ENCODE measurements at regions not wholly inside any gene's neighbourhood (a gene's known extent, or its start where the extent isn't known, plus 50 kb on each side); places are given as distances from the start of the nearest gene placed in this dataset.

GRCh38 chr4:184941671-184942418 lies 76.4 kb upstream of the HELT start:
- DNase-seq (ENCODE audit: low spot score) (no peak), ATAC-seq (no peak)

- DNase-seq (ENCODE audit: low spot score), result no peak
- no peak for ATAC-seq
These were observed 75.6 kb upstream of the HELT start for GRCh38 chr4:184942444-184943425.

- no peak for DNase-seq (ENCODE audit: low spot score)
- peak; percentile 35 for ATAC-seq
These were observed 69.3 kb upstream of the HELT start for GRCh38 chr4:184949020-184949419.

GRCh38 chr4:184950117-184950830 lies 68.0 kb upstream of the HELT start:
- ATAC-seq, result peak; percentile 82

GRCh38 chr4:184950926-184951325 lies 67.4 kb upstream of the HELT start:
- DNase-seq (ENCODE audit: low spot score) (no peak), ATAC-seq (peak; percentile 25)

More at GRCh38 chr4:184950117-184950830, 68.0 kb upstream of the HELT start:
- peak; percentile 50 for DNase-seq (ENCODE audit: low spot score)

GRCh38 chr4:184951668-184952160 lies 66.6 kb upstream of the HELT start:
- DNase-seq (ENCODE audit: low spot score) (no peak), ATAC-seq (no peak)

- ATAC-seq (no peak), DNase-seq (ENCODE audit: low spot score) (no peak)
These were observed 65.8 kb upstream of the HELT start for GRCh38 chr4:184952522-184952921.

- no peak for ATAC-seq
- DNase-seq (ENCODE audit: low spot score), result no peak
These were observed 64.8 kb upstream of the HELT start for GRCh38 chr4:184953421-184953945.

- no peak for DNase-seq (ENCODE audit: low spot score)
- no peak for ATAC-seq
These were observed 64.3 kb upstream of the HELT start for GRCh38 chr4:184953971-184954370.

GRCh38 chr4:184954482-184954881 lies 63.8 kb upstream of the HELT start:
- no peak for ATAC-seq
- no peak for DNase-seq (ENCODE audit: low spot score)

- DNase-seq (ENCODE audit: low spot score), result no peak
- no peak for ATAC-seq
These were observed 63.2 kb upstream of the HELT start for GRCh38 chr4:184955116-184955515.

- DNase-seq (ENCODE audit: low spot score) (no peak), ATAC-seq (no peak)
These were observed 62.7 kb upstream of the HELT start for GRCh38 chr4:184955636-184956035.

- DNase-seq (ENCODE audit: low spot score) (no peak), ATAC-seq (no peak)
These were observed 60.7 kb upstream of the HELT start for GRCh38 chr4:184957446-184958115.

GRCh38 chr4:184958127-184958922 lies 60.0 kb upstream of the HELT start:
- DNase-seq (ENCODE audit: low spot score) (no peak), ATAC-seq (no peak)

GRCh38 chr4:184958923-184959210 lies 59.4 kb upstream of the HELT start:
- DNase-seq (ENCODE audit: low spot score), result no peak
- ATAC-seq, result no peak

- DNase-seq (ENCODE audit: low spot score) (no peak), ATAC-seq (no peak)
These were observed 59.0 kb upstream of the HELT start for GRCh38 chr4:184959309-184959708.

- ATAC-seq, result no peak
These were observed 58.5 kb upstream of the HELT start for GRCh38 chr4:184959786-184960185.

GRCh38 chr4:184960505-184960971 lies 57.8 kb upstream of the HELT start:
- peak; percentile 87 for DNase-seq (ENCODE audit: low spot score)
- ATAC-seq, result peak; percentile 93

More at GRCh38 chr4:184959786-184960185, 58.5 kb upstream of the HELT start:
- no peak for DNase-seq (ENCODE audit: low spot score)

- no peak for DNase-seq (ENCODE audit: low spot score)
- peak; percentile 8 for ATAC-seq
These were observed 56.6 kb upstream of the HELT start for GRCh38 chr4:184961660-184962059.

Data from left lobe of liver (tissue), 2 donors.